ENCODE measurements at regions not wholly inside any gene's neighbourhood (a gene's known extent, or its start where the extent isn't known, plus 50 kb on each side); places are given as distances from the start of the nearest gene placed in this dataset.

DNA sequence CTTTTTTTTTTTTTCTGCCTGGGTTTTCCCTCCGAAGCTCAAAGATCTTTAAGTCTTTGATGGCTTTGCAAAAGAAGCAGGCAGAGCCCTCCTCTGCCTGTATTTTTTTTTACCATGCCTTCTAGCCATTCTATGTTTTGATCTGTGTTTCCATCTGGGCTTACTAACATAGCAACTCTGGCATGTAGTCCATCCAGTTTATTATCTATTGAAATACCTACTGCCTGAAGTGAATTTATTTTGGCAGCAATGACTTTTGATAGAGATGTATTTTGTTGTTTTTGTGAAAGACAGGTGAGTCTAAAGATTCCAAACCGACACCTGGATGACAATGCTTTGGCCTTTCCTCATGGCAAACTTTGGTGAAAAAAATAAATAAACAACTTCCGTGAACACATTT lies 1157.7 kb upstream of the MAP3K7 start:
- no peak for ATAC-seq (ENCODE audit: low read depth)
- CTCF ChIA-PET: no interaction called here
- H3K9me3 Mint-ChIP-seq: no peaks in the 10 kb centered on the region
- no peaks in the 10 kb centered on the region for H3K36me3 Mint-ChIP-seq (ENCODE audit: low read depth)
- no peak overlapping the region for H3K27ac Mint-ChIP-seq
- TF ChIP-seq, protein P1, sequence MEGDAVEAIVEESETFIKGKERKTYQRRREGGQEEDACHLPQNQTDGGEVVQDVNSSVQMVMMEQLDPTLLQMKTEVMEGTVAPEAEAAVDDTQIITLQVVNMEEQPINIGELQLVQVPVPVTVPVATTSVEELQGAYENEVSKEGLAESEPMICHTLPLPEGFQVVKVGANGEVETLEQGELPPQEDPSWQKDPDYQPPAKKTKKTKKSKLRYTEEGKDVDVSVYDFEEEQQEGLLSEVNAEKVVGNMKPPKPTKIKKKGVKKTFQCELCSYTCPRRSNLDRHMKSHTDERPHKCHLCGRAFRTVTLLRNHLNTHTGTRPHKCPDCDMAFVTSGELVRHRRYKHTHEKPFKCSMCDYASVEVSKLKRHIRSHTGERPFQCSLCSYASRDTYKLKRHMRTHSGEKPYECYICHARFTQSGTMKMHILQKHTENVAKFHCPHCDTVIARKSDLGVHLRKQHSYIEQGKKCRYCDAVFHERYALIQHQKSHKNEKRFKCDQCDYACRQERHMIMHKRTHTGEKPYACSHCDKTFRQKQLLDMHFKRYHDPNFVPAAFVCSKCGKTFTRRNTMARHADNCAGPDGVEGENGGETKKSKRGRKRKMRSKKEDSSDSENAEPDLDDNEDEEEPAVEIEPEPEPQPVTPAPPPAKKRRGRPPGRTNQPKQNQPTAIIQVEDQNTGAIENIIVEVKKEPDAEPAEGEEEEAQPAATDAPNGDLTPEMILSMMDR (IDR thresholded peaks at IDR 0.05): no peak
- intact Hi-C loops (cut with micrococcal nuclease): no loop called here
- no peak for DNase-seq
- POLR2A ChIA-PET: no interaction called here
- H3K4me1 Mint-ChIP-seq: no peaks in the 10 kb centered on the region
- no peaks in the 10 kb centered on the region for H3K27me3 Mint-ChIP-seq
- H3K4me3 Mint-ChIP-seq: no peak overlapping the region

DNA sequence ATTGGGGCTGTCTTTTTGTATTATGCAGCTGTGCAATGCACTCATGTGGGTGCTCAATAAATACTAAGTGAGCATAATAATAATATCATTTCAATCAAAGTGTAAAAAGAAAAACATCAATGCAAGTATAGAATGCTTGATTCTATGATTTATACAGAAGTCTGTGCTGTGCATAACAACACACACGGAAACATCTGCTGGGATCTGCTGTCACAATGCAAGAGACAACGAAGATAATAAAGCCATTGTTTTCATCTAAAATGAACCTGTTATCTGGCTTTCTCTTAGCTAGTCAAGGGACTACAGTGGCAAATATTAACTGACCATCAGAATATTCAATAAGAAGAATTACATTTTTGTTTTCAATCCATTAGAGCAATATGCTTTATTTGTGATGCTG lies 1156.9 kb upstream of the MAP3K7 start:
- DNase-seq (no peak), ATAC-seq (ENCODE audit: low read depth) (no peak)
- Mint-ChIP-seq H3K4me1 (no peaks in the 10 kb centered on the region), H3K27me3 (no peaks in the 10 kb centered on the region), H3K36me3 (ENCODE audit: low read depth) (no peaks in the 10 kb centered on the region), H3K9me3 (no peaks in the 10 kb centered on the region), H3K4me3 (no peak overlapping the region), H3K27ac (no peak overlapping the region)
- intact Hi-C loops (cut with micrococcal nuclease): no loop called here
- TF ChIP-seq, protein P1 (IDR thresholded peaks at IDR 0.05): no peak
- ChIA-PET POLR2A (no interaction called here), CTCF (no interaction called here)

DNA sequence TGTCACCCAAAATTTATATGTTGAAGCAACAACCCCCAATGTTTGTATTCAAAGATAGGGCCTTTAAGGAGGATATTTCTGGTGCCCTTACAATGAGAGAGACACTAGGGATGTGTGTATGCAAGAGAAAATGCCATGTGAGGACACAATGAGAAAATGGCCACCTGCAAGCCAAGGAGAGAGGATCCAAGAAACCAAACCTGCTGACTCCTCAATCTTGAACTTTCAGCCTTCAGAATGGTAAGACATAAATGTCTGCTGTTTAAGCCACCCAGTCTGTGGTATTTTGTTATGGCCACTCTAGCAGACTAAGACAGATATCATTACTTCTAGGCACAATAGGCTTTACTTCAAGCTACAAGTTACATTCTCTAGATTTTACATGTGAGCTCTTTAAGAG lies 1145.1 kb upstream of the MAP3K7 start:
- intact Hi-C loops (cut with micrococcal nuclease): no loop called here
- Mint-ChIP-seq H3K27ac (no peak overlapping the region), H3K4me3 (no peak overlapping the region), H3K4me1 (no peaks in the 10 kb centered on the region), H3K9me3 (peaks cover 10% of the 10 kb centered on the region), H3K36me3 (ENCODE audit: low read depth) (no peaks in the 10 kb centered on the region), H3K27me3 (no peaks in the 10 kb centered on the region)
- DNase-seq: no peak
- ChIA-PET POLR2A (no interaction called here), CTCF (no interaction called here)
- no peak for ATAC-seq (ENCODE audit: low read depth)
- TF ChIP-seq, protein P1 (IDR thresholded peaks at IDR 0.05): no peak

DNA sequence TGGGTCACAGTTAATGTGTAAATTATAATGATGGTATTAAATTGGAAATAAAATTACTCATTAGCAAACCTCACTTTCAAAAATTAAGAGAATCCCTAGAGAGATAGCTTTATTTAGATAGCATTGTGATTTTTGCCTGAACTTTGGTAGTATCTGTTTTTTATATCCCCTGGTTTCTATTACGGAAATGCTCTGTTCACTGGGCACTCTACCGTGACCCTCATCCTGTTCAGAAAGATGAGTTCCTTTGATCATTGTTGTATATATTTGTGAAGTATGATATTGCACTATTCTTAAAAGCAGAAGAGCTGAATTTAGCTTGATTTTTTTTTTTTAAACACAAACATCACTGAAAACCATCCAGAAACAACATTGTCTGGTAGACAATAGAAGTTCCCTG lies 1143.8 kb upstream of the MAP3K7 start:
- no peak for ATAC-seq (ENCODE audit: low read depth)
- H3K9me3 Mint-ChIP-seq: peaks cover 12% of the 10 kb centered on the region
- ChIA-PET POLR2A (no interaction called here), CTCF (no interaction called here)
- H3K4me3 Mint-ChIP-seq: no peak overlapping the region
- no peaks in the 10 kb centered on the region for H3K4me1 Mint-ChIP-seq
- H3K27me3 Mint-ChIP-seq: no peaks in the 10 kb centered on the region
- no peak for DNase-seq
- no peaks in the 10 kb centered on the region for H3K36me3 Mint-ChIP-seq (ENCODE audit: low read depth)
- TF ChIP-seq, protein P1 (IDR thresholded peaks at IDR 0.05): no peak
- no peak overlapping the region for H3K27ac Mint-ChIP-seq
- intact Hi-C loops (cut with micrococcal nuclease): no loop called here

DNA sequence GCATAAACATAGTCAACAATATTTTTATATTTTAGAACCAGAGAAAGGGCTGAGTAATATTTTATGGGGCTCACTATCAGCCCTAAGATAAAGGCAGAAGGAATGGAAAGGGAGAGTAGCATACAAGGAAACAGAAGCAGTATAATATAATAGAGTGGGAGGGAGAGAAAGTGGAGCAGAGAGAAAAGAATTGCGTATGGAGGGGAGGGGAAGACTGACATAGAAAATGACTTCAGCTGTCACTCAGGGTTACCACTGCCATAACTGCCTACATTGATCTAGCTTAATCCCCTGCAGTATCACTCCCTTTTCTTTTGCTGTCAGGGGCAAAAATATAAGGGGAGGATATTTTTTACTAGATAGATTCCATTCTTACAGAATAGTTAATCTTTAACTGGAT lies 1133.5 kb upstream of the MAP3K7 start:
- CTCF ChIA-PET: no interaction called here
- TF ChIP-seq, protein P1 (IDR thresholded peaks at IDR 0.05): no peak
- intact Hi-C loops (cut with micrococcal nuclease): no loop called here
- H3K4me1 Mint-ChIP-seq: no peaks in the 10 kb centered on the region
- POLR2A ChIA-PET: no interaction called here
- H3K27me3 Mint-ChIP-seq: no peaks in the 10 kb centered on the region
- DNase-seq (no peak), ATAC-seq (ENCODE audit: low read depth) (no peak)
- H3K27ac Mint-ChIP-seq: no peak overlapping the region
- H3K36me3 Mint-ChIP-seq (ENCODE audit: low read depth): no peaks in the 10 kb centered on the region
- peaks cover 10% of the 10 kb centered on the region for H3K9me3 Mint-ChIP-seq
- no peak overlapping the region for H3K4me3 Mint-ChIP-seq

All from activated B cell treated with CpG ODN at 0.5 μM for 24 hours (primary cell).